ENCODE measurements at regions not wholly inside any gene's neighbourhood (a gene's known extent, or its start where the extent isn't known, plus 50 kb on each side); places are given as distances from the start of the nearest gene placed in this dataset.

GRCh38 chr10:69750725-69751124, 51.0 kb upstream of the COL13A1 start:
- Histone ChIP-seq H3K9me3 (ENCODE audit: control insufficient read depth, insufficient read depth, low read depth, low read length) (no peaks in the 10 kb centered on the region), H3K4me3 (ENCODE audit: low read depth in 2 of 2, low read length in 2 of 2) (no peak overlapping the region), H3K36me3 (ENCODE audit: control insufficient read depth, insufficient read depth, low read length) (no peaks in the 10 kb centered on the region), H3K27me3 (ENCODE audit: control insufficient read depth, insufficient read depth, low read length) (peaks cover 2% of the 10 kb centered on the region; the same call in 1 of the 2 replicates), H3K27ac (ENCODE audit: low read length) (no peak overlapping the region), H3K4me1 (ENCODE audit: control insufficient read depth, insufficient read depth, low read length) (no peaks in the 10 kb centered on the region)
- in situ Hi-C loops (cut with HindIII; ENCODE audit: low pct_unique_long_range_greater_than_20kb, low sequenced_read_pairs) (no loop called here), intact Hi-C loops (cut with micrococcal nuclease; ENCODE audit: unreplicated experiment) (no loop called here)
- ChIA-PET POLR2A (no interaction called here), CTCF (interaction anchor here (0.7 kb wide), 1 partner anchor 113 kb away, joined by 3 read pairs; no protein-coding TSS in a partner anchor)
- DNase-seq (ENCODE audit: low read depth, low spot score) (no peak), ATAC-seq (no peak)
- TF ChIP-seq SIN3A (IDR thresholded peaks at IDR 0.05; ENCODE audit: borderline replicate concordance, insufficient read depth, low read depth, low read length) (no peak), TCF7L2 (IDR thresholded peaks at IDR 0.05; ENCODE audit: low read depth, low read length) (no peak), POLR2AphosphoS5 (IDR thresholded peaks at IDR 0.05; ENCODE audit: low read depth, low read length) (no peak)
- TF ChIP-seq, protein P1, sequence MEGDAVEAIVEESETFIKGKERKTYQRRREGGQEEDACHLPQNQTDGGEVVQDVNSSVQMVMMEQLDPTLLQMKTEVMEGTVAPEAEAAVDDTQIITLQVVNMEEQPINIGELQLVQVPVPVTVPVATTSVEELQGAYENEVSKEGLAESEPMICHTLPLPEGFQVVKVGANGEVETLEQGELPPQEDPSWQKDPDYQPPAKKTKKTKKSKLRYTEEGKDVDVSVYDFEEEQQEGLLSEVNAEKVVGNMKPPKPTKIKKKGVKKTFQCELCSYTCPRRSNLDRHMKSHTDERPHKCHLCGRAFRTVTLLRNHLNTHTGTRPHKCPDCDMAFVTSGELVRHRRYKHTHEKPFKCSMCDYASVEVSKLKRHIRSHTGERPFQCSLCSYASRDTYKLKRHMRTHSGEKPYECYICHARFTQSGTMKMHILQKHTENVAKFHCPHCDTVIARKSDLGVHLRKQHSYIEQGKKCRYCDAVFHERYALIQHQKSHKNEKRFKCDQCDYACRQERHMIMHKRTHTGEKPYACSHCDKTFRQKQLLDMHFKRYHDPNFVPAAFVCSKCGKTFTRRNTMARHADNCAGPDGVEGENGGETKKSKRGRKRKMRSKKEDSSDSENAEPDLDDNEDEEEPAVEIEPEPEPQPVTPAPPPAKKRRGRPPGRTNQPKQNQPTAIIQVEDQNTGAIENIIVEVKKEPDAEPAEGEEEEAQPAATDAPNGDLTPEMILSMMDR (IDR thresholded peaks at IDR 0.05), result no peak
- TF ChIP-seq, protein P2, sequence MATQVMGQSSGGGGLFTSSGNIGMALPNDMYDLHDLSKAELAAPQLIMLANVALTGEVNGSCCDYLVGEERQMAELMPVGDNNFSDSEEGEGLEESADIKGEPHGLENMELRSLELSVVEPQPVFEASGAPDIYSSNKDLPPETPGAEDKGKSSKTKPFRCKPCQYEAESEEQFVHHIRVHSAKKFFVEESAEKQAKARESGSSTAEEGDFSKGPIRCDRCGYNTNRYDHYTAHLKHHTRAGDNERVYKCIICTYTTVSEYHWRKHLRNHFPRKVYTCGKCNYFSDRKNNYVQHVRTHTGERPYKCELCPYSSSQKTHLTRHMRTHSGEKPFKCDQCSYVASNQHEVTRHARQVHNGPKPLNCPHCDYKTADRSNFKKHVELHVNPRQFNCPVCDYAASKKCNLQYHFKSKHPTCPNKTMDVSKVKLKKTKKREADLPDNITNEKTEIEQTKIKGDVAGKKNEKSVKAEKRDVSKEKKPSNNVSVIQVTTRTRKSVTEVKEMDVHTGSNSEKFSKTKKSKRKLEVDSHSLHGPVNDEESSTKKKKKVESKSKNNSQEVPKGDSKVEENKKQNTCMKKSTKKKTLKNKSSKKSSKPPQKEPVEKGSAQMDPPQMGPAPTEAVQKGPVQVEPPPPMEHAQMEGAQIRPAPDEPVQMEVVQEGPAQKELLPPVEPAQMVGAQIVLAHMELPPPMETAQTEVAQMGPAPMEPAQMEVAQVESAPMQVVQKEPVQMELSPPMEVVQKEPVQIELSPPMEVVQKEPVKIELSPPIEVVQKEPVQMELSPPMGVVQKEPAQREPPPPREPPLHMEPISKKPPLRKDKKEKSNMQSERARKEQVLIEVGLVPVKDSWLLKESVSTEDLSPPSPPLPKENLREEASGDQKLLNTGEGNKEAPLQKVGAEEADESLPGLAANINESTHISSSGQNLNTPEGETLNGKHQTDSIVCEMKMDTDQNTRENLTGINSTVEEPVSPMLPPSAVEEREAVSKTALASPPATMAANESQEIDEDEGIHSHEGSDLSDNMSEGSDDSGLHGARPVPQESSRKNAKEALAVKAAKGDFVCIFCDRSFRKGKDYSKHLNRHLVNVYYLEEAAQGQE (IDR thresholded peaks at IDR 0.05; ENCODE audit: insufficient read depth in 1 of 2, low read depth in 2 of 2, low read length in 1 of 2), result no peak
- no TSS peak for BruUV-seq (replicated peaks)

GRCh38 chr10:69751214-69751613, 50.5 kb upstream of the COL13A1 start:
- Histone ChIP-seq H3K4me1 (ENCODE audit: control insufficient read depth, insufficient read depth, low read length) (no peaks in the 10 kb centered on the region), H3K27ac (ENCODE audit: low read length) (no peak overlapping the region), H3K36me3 (ENCODE audit: control insufficient read depth, insufficient read depth, low read length) (no peaks in the 10 kb centered on the region), H3K9me3 (ENCODE audit: control insufficient read depth, insufficient read depth, low read depth, low read length) (no peaks in the 10 kb centered on the region), H3K4me3 (ENCODE audit: low read depth in 2 of 2, low read length in 2 of 2) (no peak overlapping the region), H3K27me3 (ENCODE audit: control insufficient read depth, insufficient read depth, low read length) (peaks cover 2% of the 10 kb centered on the region; the same call in 1 of the 2 replicates)
- TF ChIP-seq, protein P1 (IDR thresholded peaks at IDR 0.05), result no peak
- TF ChIP-seq SIN3A (IDR thresholded peaks at IDR 0.05; ENCODE audit: borderline replicate concordance, insufficient read depth, low read depth, low read length) (no peak), POLR2AphosphoS5 (IDR thresholded peaks at IDR 0.05; ENCODE audit: low read depth, low read length) (no peak), TCF7L2 (IDR thresholded peaks at IDR 0.05; ENCODE audit: low read depth, low read length) (no peak)
- TF ChIP-seq, protein P2 (IDR thresholded peaks at IDR 0.05; ENCODE audit: insufficient read depth in 1 of 2, low read depth in 2 of 2, low read length in 1 of 2), result no peak
- POLR2A ChIA-PET, result no interaction called here
- ATAC-seq (no peak), DNase-seq (ENCODE audit: low read depth, low spot score) (no peak)
- in situ Hi-C loops (cut with HindIII; ENCODE audit: low pct_unique_long_range_greater_than_20kb, low sequenced_read_pairs), result no loop called here
- BruUV-seq (replicated peaks), result no TSS peak
- intact Hi-C loops (cut with micrococcal nuclease; ENCODE audit: unreplicated experiment), result no loop called here
- CTCF ChIA-PET, result interaction anchor here (0.7 kb wide), 1 partner anchor 114 kb away, joined by 3 read pairs; no protein-coding TSS in a partner anchor

All from Panc1 (cell line).